ENCODE measurements at regions not wholly inside any gene's neighbourhood (a gene's known extent, or its start where the extent isn't known, plus 50 kb on each side); places are given as distances from the start of the nearest gene placed in this dataset.

- in situ Hi-C loops (cut with MboI; ENCODE audit: low sequenced_read_pairs, unreplicated experiment) = no loop called here
- DNase-seq (ENCODE audit: low spot score) = no peak
- peak; percentile 11 for TF ChIP-seq CTCF (IDR thresholded peaks at IDR 0.05; ENCODE audit: borderline replicate concordance, control extremely low read depth, extremely low read depth, insufficient read depth, missing control alignments)
Observed at GRCh38 chr14:89013098-89013504, 188.7 kb downstream of the TTC8 start.

DNA sequence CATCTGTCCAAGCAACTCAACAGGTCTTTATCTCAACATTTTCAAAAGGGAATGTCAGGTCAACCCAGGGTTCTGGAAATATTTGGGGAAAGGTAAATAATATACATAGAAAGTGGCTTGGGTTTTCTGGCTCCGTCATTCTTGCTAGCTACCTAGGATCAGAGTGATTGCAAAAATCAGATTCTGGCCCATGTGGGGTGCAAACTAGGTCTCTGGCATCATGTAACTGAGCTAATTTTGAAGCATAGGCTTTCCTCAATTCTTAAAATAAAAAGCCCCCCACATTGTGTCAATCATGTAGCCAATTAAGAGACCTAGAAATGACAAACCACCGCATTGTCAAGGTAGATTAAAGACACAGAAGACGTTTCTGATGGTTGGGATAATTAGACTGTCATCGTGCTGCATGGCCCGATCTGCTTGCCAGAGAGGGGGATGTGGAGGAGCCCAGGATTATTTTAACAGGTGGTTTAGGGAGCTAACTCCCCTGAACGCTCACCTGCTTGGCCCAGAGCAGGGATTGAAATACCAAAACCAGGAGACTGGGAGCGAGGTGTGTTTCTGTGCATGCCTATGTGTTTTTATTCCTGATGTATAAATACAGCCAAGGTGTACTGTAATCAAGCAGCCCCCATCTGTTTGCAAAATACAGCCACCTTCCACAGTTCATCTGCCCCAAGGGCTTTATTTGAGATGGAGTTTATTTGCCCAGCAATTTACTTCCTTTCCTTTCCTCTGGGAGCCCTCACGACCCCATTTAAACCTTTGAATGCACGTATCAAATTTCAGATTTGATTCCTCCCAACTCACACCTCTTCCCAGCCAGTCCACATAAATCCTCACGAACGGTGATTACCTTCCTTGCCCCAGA is 189.5 kb downstream of the TTC8 start:
- DNase-seq (ENCODE audit: low spot score) = no peak
- in situ Hi-C loops (cut with MboI; ENCODE audit: low sequenced_read_pairs, unreplicated experiment) = no loop called here
- TF ChIP-seq CTCF (IDR thresholded peaks at IDR 0.05; ENCODE audit: borderline replicate concordance, control extremely low read depth, extremely low read depth, insufficient read depth, missing control alignments) = no peak

DNA sequence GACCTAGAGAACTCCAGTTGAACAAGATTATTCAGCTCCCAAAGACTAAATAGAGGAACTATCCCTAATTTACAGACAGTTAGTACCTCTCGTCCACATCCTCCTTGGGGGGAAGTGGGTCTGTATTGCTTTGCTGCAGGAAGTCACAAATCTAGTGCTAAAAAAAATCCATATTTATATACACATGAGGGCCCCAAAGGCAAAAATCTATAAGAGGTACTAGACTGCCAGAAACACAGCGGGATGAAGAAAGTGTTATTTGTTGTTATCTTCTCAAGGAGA is 190.1 kb downstream of the TTC8 start:
- TF ChIP-seq CTCF (IDR thresholded peaks at IDR 0.05; ENCODE audit: borderline replicate concordance, control extremely low read depth, extremely low read depth, insufficient read depth, missing control alignments) = no peak
- in situ Hi-C loops (cut with MboI; ENCODE audit: low sequenced_read_pairs, unreplicated experiment) = no loop called here
- DNase-seq (ENCODE audit: low spot score) = no peak

DNA sequence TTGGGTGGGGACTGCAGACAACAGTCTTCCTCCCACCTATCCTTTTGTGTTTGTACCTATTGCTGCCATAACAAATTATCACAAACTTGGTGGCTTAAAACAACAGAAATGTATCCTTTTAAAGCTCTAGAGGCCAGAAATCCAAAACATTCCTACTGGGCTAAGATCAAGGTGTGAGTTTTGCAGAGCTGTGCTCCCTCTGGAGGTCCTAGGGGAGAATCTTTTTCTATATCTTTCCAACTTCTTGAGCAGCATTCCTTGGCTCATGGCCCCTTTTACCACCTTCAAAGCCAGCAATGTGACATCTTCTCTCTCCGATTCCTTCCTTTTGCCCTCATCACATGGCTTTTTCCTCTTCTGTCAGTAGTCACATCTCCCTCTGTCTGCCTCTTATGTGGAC is 190.6 kb downstream of the TTC8 start:
- in situ Hi-C loops (cut with MboI; ENCODE audit: low sequenced_read_pairs, unreplicated experiment) = no loop called here
- DNase-seq (ENCODE audit: low spot score) = no peak
- TF ChIP-seq CTCF (IDR thresholded peaks at IDR 0.05; ENCODE audit: borderline replicate concordance, control extremely low read depth, extremely low read depth, insufficient read depth, missing control alignments) = no peak

DNA sequence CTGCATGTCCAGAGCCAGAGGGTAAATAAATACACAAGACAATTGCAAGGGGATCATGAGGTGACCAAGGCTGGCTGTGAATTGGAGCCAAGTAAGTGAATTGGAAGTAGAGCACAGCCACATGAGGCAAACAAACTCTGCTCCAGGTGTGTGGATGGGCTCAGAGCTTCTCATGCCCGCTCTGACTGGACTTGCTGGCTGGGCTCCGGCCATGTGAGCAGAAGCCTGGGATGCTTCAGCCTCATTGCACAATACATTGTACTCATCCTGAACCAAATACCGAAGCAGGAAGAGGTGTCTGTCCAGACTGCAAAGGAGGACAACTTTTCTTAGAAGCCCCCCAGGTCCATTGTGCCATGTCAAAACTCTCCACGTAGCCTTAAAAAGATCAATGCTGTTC is 193.0 kb downstream of the TTC8 start:
- no peak for TF ChIP-seq CTCF (IDR thresholded peaks at IDR 0.05; ENCODE audit: borderline replicate concordance, control extremely low read depth, extremely low read depth, insufficient read depth, missing control alignments)
- in situ Hi-C loops (cut with MboI; ENCODE audit: low sequenced_read_pairs, unreplicated experiment) = no loop called here
- no peak for DNase-seq (ENCODE audit: low spot score)

GRCh38 chr14:89022274-89022673 is 197.8 kb downstream of the TTC8 start:
- no peak for DNase-seq (ENCODE audit: low spot score)
- TF ChIP-seq CTCF (IDR thresholded peaks at IDR 0.05; ENCODE audit: borderline replicate concordance, control extremely low read depth, extremely low read depth, insufficient read depth, missing control alignments) = no peak
- in situ Hi-C loops (cut with MboI; ENCODE audit: low sequenced_read_pairs, unreplicated experiment) = loop anchor here (10.0 kb wide), 1 partner anchor 893 kb away; no protein-coding TSS in a partner anchor

All from GM13976 (cell line).